GM19397 (cell line): ENCODE measurements at regions not wholly inside any gene's neighbourhood (a gene's known extent, or its start where the extent isn't known, plus 50 kb on each side); places are given as distances from the start of the nearest gene placed in this dataset.

Source experiments
- ATAC-seq: cut with Tn5 transposase; IDR thresholded peaks from one replicate; pipeline ENCODE4 v1.9.1; 2021; ENCODE audit warnings: mild to moderate bottlenecking, moderate library complexity; ENCODE audit not compliant: unreplicated experiment

- no peak for ATAC-seq
Measured at GRCh38 chr10:78426181-78426580, 392.5 kb downstream of the RPS24 start.

GRCh38 chr10:78427497-78428031, 393.9 kb downstream of the RPS24 start:
- no peak for ATAC-seq

- ATAC-seq = no peak
Measured at GRCh38 chr10:78428579-78428978, 394.9 kb downstream of the RPS24 start.

DNA sequence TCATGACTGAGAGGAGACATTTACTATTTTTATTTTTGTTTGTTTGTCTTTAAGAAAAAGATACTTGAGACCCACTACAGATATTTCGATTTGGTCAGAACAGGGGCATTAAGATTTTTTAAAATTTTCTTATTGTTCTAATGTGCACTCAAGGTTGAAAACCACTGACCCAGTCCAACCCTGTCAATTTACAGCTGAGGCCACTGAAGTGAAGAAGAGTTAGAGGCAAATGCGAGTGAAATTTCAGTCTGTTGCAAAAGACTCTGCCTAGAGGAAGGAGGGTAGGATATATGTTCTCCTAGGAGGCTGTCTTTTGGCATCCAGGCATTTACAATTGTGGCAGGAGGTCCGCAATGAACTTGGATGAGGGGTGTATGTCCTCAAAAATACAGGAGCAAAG, 396.3 kb downstream of the RPS24 start:
- no peak for ATAC-seq

DNA sequence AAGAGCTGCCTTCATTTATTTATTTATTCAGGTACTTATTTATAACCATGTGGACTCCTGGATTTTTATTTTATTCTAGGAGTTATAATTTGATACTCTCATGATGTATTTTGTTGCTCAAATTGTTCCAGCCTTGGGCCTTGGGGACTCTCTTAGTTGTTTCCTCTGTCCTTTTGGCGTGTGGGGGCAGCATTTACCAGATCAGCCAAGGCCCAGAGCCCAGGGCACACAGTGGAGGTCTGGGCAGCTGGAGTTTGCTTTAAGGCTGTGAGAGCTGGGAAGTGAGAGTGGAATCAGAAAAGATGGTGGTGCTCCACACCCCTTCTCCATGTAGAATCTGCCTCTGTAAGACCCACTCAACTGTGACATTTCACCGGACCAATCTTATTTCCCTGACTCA, 398.9 kb downstream of the RPS24 start:
- ATAC-seq = no peak

- ATAC-seq = no peak
Measured at GRCh38 chr10:78433076-78433595, 399.5 kb downstream of the RPS24 start.

DNA sequence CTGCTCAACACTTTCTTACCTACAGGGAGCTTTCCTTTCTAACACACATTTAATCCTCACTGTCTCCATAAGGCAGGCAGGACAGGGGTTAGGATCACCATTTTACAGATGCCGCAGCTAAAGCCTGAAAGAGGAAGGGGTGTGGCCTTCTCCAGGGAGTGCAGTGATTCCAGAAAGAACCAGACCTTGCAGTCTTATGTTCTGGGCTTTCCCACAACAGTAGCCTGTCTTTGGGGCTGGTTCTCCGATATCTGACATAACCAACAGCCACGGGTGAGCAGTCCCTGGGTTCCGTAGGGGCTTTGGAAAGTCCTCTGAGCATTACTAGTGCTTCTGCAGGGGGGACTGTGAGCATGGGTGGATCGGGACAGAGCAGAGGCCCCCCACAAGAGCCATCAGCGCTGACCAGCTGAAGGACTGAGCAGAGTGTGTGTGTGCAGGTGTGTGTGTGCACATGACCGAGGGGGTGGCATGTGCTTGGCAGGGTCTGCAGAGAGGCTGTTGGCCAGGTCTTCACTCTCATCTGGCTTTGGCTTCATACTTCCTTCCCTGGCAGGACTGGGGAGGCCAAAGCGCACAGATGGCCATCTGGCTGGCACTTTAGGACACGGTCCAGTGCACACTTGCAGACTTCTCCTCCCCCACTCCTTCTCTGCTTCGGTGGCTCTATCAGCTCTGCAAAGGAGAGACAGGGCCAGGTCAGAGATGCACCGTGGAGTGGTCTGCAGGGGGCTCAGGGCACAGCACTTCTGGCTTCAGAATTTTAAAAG, 400.3 kb downstream of the RPS24 start:
- ATAC-seq = no peak

- no peak for ATAC-seq
Measured at GRCh38 chr10:78434886-78435285, 401.2 kb downstream of the RPS24 start.

DNA sequence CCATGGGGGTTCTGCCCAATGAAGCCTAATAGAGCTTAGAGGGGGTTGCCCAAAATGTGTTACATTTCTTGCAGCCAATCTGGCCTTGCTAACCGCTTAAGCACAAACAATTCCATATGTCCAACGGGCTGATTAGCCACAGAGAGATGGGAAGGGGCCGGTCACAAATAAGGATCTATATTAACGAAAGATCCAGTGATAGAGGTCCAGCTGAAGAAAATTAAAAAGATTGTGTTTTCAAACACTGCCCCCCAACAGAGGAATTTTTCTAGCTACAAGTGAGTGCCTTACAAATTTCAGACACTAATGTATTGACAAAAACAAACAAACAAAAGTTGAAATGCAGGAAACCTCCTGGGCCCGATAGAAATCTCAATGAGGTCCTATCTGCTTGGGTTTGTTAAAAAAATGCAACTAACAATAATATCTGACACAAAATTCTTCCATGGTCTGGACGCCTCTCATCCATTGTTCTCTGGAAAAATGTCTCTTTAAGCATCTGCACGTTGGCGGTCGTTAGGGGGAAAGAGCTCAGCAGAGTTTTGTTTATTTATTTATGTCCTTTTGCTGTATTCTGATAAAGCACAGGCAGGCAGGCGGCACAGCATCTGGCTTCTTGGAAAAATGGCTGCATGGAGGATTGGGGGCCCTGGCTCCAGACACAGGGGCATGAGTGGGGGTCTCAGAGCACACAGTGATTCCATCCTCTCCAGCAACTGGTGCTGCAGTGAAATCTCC, 402.0 kb downstream of the RPS24 start:
- ATAC-seq = no peak

DNA sequence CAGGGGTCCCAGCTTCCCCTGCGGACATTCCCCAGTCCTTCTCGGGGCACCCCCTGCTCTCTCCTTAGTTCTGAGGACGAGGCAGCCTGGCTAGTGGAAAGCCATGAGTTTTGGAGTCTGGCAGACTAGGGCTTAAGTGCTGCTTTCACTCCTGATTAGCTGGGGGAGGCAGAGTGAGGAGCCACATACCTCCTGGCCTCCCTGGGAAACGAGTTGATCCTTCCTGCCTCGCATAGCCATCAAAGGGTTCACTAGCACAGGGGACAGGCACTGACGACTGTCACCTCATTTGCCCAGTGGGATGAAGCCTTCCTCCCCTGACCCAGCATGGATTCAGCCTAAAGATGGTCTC, 402.5 kb downstream of the RPS24 start:
- no peak for ATAC-seq

DNA sequence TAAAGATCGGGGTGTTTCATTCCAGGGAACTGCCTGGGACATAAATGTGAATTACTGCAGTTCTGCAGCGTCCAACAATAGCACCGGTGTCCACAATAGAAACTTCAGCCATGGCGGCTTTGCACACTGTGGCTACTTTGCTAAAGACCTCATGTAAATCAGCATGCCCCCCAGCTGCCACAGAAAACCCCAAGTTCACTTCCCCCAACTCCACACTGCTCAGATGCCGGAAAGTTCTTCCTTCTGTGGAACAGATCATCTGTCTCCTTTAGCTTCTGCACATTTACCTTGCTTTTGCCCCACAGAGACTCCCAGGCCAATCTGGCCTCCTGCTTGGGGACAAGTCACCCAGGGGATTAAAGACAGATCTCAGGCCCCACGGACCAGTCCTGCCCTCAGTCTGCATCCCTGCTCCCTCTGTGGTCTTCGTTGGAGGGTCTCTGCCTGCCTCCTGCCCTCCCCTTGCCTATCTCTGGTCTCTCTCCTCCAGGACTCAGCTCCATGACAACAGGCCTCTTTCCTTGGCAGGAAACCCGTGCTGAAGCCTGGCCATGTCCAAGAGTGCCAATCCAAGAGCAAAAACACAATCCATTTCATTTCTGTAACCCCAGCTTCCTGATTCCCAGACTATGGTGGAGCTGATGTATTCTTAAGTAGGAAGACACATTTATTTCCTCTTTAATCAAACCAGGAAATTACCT, 403.2 kb downstream of the RPS24 start:
- no peak for ATAC-seq

- no peak for ATAC-seq
Measured at GRCh38 chr10:78437407-78437768, 403.7 kb downstream of the RPS24 start.

DNA sequence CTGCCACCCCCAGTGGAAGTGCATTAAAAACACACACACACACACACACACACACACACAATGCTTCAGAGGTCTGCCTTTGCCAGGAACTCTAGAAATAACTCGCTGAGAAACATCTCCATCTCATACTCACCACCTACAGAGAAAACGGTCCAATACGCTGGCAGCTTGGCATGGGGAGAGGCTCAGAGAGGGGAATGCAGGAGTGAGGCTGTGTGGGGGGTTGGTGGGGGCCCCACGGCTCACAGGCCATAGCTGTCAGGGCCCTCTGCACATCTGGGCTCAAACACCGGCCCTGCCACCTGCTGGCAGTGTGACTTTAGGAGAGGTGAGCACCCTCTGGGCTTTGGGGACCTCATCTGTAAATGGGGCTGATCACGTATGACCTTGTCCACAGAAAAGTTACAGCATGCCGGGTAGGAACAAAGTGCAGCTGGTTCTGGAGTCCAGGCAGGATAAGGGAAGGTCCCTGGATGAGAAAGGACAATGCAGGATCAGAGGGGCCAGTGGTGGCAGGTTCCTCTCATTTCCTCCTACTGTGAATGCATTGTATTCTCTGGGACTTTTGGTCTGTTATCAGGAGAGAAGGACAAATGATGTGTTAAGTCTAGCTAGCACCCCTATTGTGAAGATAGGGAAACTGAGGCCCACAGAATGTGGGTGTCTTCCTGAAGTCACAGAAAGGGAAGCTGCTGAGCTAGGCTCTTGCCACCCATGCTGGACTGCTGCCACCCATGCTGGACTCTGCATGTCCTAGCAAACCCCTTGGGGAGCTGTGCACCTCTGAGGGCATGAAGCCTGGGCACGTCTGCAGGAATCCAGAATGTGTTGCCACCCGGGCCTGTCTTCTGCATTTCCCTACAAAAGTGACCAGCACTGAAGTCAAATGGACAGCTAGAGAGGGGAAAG, 404.6 kb downstream of the RPS24 start:
- ATAC-seq = no peak

- ATAC-seq = no peak
Measured at GRCh38 chr10:78438907-78439809, 405.5 kb downstream of the RPS24 start.

DNA sequence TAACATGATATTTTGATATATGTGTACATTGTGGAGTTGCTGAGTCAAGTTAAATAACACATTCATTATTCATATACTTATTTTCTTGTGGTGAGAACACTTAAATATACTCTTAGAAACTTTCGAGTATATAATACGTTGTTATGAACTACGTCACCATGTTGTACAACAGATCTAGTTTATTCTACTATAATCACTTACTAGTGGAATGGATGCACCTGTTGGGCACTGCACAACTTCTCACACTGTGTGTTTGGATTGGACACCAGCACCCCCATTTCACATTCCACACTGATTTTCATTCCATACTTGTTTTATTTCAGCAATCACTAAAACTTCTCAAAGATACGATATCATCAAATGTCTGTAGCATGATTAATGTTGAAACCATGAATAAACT, 407.3 kb downstream of the RPS24 start:
- ATAC-seq = no peak

DNA sequence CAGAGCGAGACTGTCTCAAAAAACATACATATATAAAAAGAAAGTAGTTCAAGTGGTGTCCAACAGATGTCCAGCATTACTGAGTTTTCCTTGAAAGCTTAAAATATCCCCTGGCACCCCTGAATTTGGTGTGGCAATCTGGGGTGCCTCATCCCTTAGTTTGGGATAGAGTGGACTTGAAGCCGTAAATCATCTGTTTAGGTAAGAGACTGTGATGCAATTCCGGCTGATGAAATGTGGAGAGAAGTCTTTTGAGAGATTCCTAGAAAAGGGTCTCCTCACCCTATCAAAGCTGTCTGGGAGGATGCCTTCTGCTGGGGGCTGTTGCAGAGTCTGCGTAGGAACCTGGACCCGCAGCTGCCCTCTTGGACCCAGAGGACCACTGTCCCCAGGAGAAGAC, 408.0 kb downstream of the RPS24 start:
- no peak for ATAC-seq

- ATAC-seq = no peak
Measured at GRCh38 chr10:78442836-78443550, 409.3 kb downstream of the RPS24 start.

DNA sequence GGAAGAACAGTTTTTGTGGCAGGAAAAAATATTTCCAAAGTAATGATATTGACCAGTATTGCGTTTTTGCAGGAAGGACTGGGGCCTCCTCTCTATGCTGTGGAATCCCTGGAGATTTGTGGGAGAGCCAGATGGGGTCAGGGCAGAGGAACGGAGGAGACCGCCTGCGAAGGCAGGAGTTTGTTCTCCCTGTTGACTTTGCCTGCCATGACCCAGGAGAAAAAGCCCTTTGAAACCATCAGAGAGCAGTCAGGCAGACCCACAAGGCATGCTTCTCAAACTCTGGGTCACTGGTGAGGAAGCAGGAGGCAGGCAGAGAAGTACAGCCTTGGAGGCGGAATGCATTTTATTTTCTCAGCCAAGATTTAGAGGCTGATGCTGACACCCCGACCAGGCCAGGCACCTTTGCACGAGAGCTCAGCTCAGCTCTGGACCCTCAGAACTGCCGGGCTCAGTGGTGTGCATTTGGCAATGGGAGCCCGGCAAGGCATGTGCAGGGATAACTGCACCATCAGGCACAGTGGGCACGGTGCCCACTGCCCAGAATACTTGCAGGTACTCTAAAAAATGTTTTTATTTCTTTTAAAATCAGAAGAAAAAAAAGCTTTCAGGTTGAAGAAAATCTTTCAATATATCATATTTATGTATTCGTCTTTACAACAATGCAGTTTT, 410.4 kb downstream of the RPS24 start:
- no peak for ATAC-seq
